ENCODE measurements at regions not wholly inside any gene's neighbourhood (a gene's known extent, or its start where the extent isn't known, plus 50 kb on each side); places are given as distances from the start of the nearest gene placed in this dataset.
"Not testable (repeated sequence)": the region's sequence is repeated elsewhere in the genome, so short reads cannot be mapped to it uniquely, and the experiment has no call there.

GRCh38 chr4:95779447-95779846, 60.4 kb upstream of the PDHA2 start:
- DNase-seq, result no peak

- no peak for DNase-seq
Observed at GRCh38 chr4:95778666-95779065, 61.2 kb upstream of the PDHA2 start.

GRCh38 chr4:95770605-95771004, 69.3 kb upstream of the PDHA2 start:
- not testable (repeated sequence) for DNase-seq

- no peak for DNase-seq
Observed at GRCh38 chr4:95764961-95765360, 74.9 kb upstream of the PDHA2 start.

- no peak for DNase-seq
Observed at GRCh38 chr4:95761871-95762270, 78.0 kb upstream of the PDHA2 start.

- DNase-seq, result no peak
Observed at GRCh38 chr4:95761426-95761825, 78.5 kb upstream of the PDHA2 start.

- not testable (repeated sequence) for DNase-seq
Observed at GRCh38 chr4:95760646-95761045, 79.2 kb upstream of the PDHA2 start.

- DNase-seq, result no peak
Observed at GRCh38 chr4:95758001-95758400, 81.9 kb upstream of the PDHA2 start.

- no peak for DNase-seq
Observed at GRCh38 chr4:95754667-95755066, 85.2 kb upstream of the PDHA2 start.

GRCh38 chr4:95749204-95749603, 90.7 kb upstream of the PDHA2 start:
- no peak for DNase-seq

GRCh38 chr4:95742872-95743271, 97.0 kb upstream of the PDHA2 start:
- DNase-seq, result no peak

- no peak for DNase-seq
Observed at GRCh38 chr4:95742179-95742578, 97.7 kb upstream of the PDHA2 start.

- no peak for DNase-seq
Observed at GRCh38 chr4:95732061-95732460, 107.8 kb upstream of the PDHA2 start.

GRCh38 chr4:95729596-95729995, 110.3 kb upstream of the PDHA2 start:
- no peak for DNase-seq

- DNase-seq, result no peak
Observed at GRCh38 chr4:95728145-95728544, 111.7 kb upstream of the PDHA2 start.

- DNase-seq, result no peak
Observed at GRCh38 chr4:95715830-95716229, 124.1 kb upstream of the PDHA2 start.

- DNase-seq, result no peak
Observed at GRCh38 chr4:95714571-95714970, 125.3 kb upstream of the PDHA2 start.

GRCh38 chr4:95705323-95705722, 134.6 kb upstream of the PDHA2 start:
- no peak for DNase-seq

GRCh38 chr4:95701500-95702170, 138.3 kb upstream of the PDHA2 start:
- DNase-seq, result no peak

- DNase-seq, result no peak
Observed at GRCh38 chr4:95694411-95694810, 145.5 kb upstream of the PDHA2 start.

- DNase-seq, result no peak
Observed at GRCh38 chr4:95693594-95693993, 144.8 kb upstream of the UNC5C start.

- no peak for DNase-seq
Observed at GRCh38 chr4:95676190-95676589, 127.4 kb upstream of the UNC5C start.

GRCh38 chr4:95675623-95676022, 126.8 kb upstream of the UNC5C start:
- DNase-seq, result no peak

- DNase-seq, result peak; percentile 13 to 23
Observed at GRCh38 chr4:95674521-95674981, 125.8 kb upstream of the UNC5C start.

Data from right lung (tissue), 2 donors.